Bronchial epithelial cell (primary cell): ENCODE measurements at regions not wholly inside any gene's neighbourhood (a gene's known extent, or its start where the extent isn't known, plus 50 kb on each side); places are given as distances from the start of the nearest gene placed in this dataset.
A peak's percentile ranks its signal among the peaks of the same experiment; 100 is the strongest.

ENCODE experiments used
- DNase-seq: peaks from one replicate; pipeline ENCODE4 v3.0.0-alpha.2; 2010; ENCODE audit warnings: low read depth
- FAIRE-seq: peaks from 2 replicates; lab custom pipeline; 2011; peaks lifted over from hg19 to GRCh38; lab: Jason Lieb, UNC
- H3K27me3 ChIP-seq: 2 replicates; pipeline ENCODE4 v1.5.1; 2011; ENCODE audit warnings: low read length; ENCODE audit not compliant: control insufficient read depth, insufficient read depth
- H3K36me3 ChIP-seq: 2 replicates; pipeline ENCODE4 v1.5.1; 2011; ENCODE audit warnings: low read length; ENCODE audit not compliant: control insufficient read depth, insufficient read depth
- H3K4me3 ChIP-seq: 2 replicates; pipeline ENCODE4 v1.5.1; 2011; ENCODE audit warnings: mild to moderate bottlenecking, low read depth, low read length, control low read depth
- CTCF ChIP-seq: IDR thresholded peaks from 2 replicates; pipeline ENCODE4 v1.5.1; 2011; ENCODE audit warnings: mild to moderate bottlenecking, moderate library complexity, low read length, control low read depth, inconsistent platforms; ENCODE audit not compliant: insufficient read depth, severe bottlenecking

DNA sequence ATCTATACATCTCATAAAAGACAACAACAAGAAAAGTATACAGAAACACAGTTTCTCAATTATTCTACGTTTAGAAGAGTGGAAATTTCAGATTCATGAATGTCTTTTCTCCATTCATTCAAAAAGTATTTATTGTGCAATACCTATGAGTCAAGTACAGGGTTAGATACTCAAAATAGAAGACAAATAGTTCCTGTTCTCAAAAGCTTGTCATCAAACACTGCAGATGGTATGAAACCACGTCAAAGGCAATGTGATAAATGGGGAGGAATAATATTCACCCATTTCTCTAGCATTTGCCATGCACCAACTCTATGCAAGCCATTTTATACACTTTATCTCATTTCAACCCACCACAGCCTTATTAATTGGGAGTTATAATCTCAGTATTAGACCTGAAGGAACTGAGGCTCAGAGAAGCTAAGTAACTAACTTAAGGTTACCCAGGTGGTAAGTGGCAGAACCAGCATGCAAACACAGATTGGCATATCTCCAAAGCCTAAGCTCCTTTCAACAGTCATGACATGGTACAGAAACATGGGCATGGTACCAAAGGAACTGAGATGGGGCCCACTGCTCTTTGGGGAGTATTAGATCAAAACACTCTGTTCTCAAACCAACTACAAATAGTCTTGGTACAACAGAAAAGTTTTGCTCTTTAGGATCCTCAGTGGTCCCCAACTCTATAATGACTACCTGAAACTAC lies 67.2 kb upstream of the NPAS2 start:
- no peak for FAIRE-seq
- H3K36me3 ChIP-seq = no peaks in the 10 kb centered on the region
- no peak overlapping the region for H3K4me3 ChIP-seq
- peak; percentile 97 for DNase-seq
- TF ChIP-seq CTCF = no peak
- H3K27me3 ChIP-seq = no peaks in the 10 kb centered on the region

- FAIRE-seq = no peak
Observed at GRCh38 chr2:100753444-100753843, 66.5 kb upstream of the NPAS2 start.

DNA sequence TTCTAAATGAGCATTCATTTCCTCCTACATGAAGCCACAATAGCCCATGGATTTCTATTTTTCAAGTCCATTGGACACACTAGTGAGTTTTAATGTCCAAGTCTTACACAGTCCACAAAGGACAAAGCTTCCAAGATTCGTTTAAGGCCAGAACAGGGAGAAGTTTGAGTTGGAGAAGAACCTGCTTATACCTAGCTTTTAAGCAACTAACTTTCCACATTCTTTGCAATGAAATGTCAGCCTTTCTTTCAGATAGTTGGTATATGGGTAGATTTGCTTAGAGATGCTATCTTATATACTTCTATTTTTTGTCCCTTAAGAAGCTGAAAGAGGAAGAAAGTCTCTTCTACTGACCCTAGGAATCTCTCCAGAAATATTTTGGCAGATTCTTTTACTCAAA lies 66.1 kb upstream of the NPAS2 start:
- Histone ChIP-seq H3K36me3 (no peaks in the 10 kb centered on the region), H3K27me3 (no peaks in the 10 kb centered on the region), H3K4me3 (no peak overlapping the region)
- FAIRE-seq (no peak), DNase-seq (no peak)
- TF ChIP-seq CTCF = no peak

More at GRCh38 chr2:100753444-100753843, 66.5 kb upstream of the NPAS2 start:
- no peak for DNase-seq
- no peak for TF ChIP-seq CTCF
- Histone ChIP-seq H3K4me3 (no peak overlapping the region), H3K36me3 (no peaks in the 10 kb centered on the region), H3K27me3 (no peaks in the 10 kb centered on the region)

DNA sequence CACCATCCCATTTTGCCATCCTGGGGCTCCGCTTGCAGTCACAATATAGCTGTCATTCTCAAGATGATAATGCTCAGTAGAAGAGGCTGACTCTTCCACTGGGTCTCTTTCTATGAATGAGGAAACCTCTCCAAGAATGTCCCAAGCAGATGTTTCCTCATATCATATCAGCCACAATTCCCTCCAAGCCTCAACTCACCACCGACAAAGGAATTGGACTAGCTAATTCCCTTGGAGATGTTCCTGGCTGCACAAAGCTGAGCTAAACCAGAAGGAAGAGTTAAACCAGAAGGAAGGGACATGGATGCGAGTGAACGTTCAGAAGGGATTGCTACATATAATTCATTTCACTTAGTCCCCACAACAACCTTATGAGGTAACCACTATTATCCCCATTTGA lies 65.0 kb upstream of the NPAS2 start:
- TF ChIP-seq CTCF = no peak
- DNase-seq (no peak), FAIRE-seq (no peak)
- Histone ChIP-seq H3K36me3 (no peaks in the 10 kb centered on the region), H3K27me3 (no peaks in the 10 kb centered on the region), H3K4me3 (no peak overlapping the region)

- no peak for FAIRE-seq
- peak; percentile 96 for DNase-seq
- Histone ChIP-seq H3K36me3 (no peaks in the 10 kb centered on the region), H3K27me3 (no peaks in the 10 kb centered on the region), H3K4me3 (no peak overlapping the region)
- no peak for TF ChIP-seq CTCF
Observed at GRCh38 chr2:100755441-100755840, 64.5 kb upstream of the NPAS2 start.

GRCh38 chr2:100756704-100757103 lies 63.2 kb upstream of the NPAS2 start:
- Histone ChIP-seq H3K27me3 (no peaks in the 10 kb centered on the region), H3K36me3 (no peaks in the 10 kb centered on the region), H3K4me3 (no peak overlapping the region)
- DNase-seq = no peak
- FAIRE-seq = no peak
- no peak for TF ChIP-seq CTCF
